HepG2 (cell line): ENCODE measurements at regions not wholly inside any gene's neighbourhood (a gene's known extent, or its start where the extent isn't known, plus 50 kb on each side); places are given as distances from the start of the nearest gene placed in this dataset.

Experiments used
- FOXJ3 ChIP-seq: sonication (generic); formaldehyde crosslinking; IDR thresholded peaks from 2 replicates; pipeline ENCODE4 v1.4.0; 2020; ENCODE audit warnings: missing genetic modification reagents, mild to moderate bottlenecking, borderline replicate concordance
- IRF1 ChIP-seq: sonication (generic); formaldehyde crosslinking; IDR thresholded peaks from 2 replicates; pipeline ENCODE4 v1.4.0; 2020; ENCODE audit warnings: low read depth, mild to moderate bottlenecking, missing genetic modification reagents
- JUND ChIP-seq: sonication (generic); formaldehyde crosslinking; IDR thresholded peaks from 2 replicates; pipeline ENCODE4 v1.8.0; 2022; ENCODE audit warnings: mild to moderate bottlenecking, missing genetic modification reagents
- KAT8 ChIP-seq: IDR thresholded peaks from 2 replicates; pipeline ENCODE4 v1.6.1; 2016; ENCODE audit warnings: missing genetic modification reagents, missing compliant biosample characterization
- MAFF ChIP-seq: IDR thresholded peaks from 2 replicates; pipeline ENCODE4 v1.6.1; 2011; ENCODE audit warnings: low read depth, low read length, improper control_type of control experiment
- MATR3 ChIP-seq: sonication (generic); formaldehyde crosslinking; IDR thresholded peaks from 2 replicates; pipeline ENCODE4 v1.4.0; 2020; ENCODE audit warnings: missing genetic modification reagents
- MAX ChIP-seq: IDR thresholded peaks from 2 replicates; pipeline ENCODE4 v1.6.1; 2012; ENCODE audit warnings: inconsistent platforms
- NR2F1 ChIP-seq, 2 experiments: fragments of 450-650 bp in 1 of 2; formaldehyde crosslinking in 1 of 2; IDR thresholded peaks; 2 replicates each; pipeline versions ENCODE4 v1.5.0 to v1.6.1; 2016 to 2020; ENCODE audit warnings: mild to moderate bottlenecking in 1 of 2, missing compliant biosample characterization in 1 of 2, missing genetic modification reagents in 1 of 2, moderate library complexity in 1 of 2
- RFX5 ChIP-seq: IDR thresholded peaks from 2 replicates; pipeline ENCODE4 v1.6.1; 2011; ENCODE audit warnings: low read depth, low read length, improper control_type of control experiment
- RNF219 ChIP-seq: sonication (generic); formaldehyde crosslinking; IDR thresholded peaks from 2 replicates; pipeline ENCODE4 v1.5.0; 2020; ENCODE audit warnings: mild to moderate bottlenecking, missing genetic modification reagents
- U2AF1 ChIP-seq: fragments of 200-400 bp; formaldehyde crosslinking; optimal IDR thresholded peaks from 2 replicates; pipeline ENCODE3; 2017; ENCODE audit warnings: mild to moderate bottlenecking, low read depth, low read length
- USF2 ChIP-seq, 2 experiments: sonication (generic) in 1 of 2; formaldehyde crosslinking in 1 of 2; IDR thresholded peaks; 2 replicates each; pipeline versions ENCODE4 v1.5.1 to v1.6.1; 2011 to 2020; ENCODE audit warnings: borderline replicate concordance in 1 of 2, low read depth in 1 of 2, low read length in 1 of 2, mild to moderate bottlenecking in 1 of 2, missing genetic modification reagents in 1 of 2, moderate library complexity in 1 of 2
- ZEB1 ChIP-seq: IDR thresholded peaks from 2 replicates; pipeline ENCODE4 v1.6.1; 2012; ENCODE audit warnings: mild to moderate bottlenecking, low read depth, inconsistent platforms; ENCODE audit not compliant: insufficient replicate concordance
- ZNF101 ChIP-seq: sonication (generic); formaldehyde crosslinking; IDR thresholded peaks from 2 replicates; pipeline ENCODE4 v1.4.0; 2020; ENCODE audit warnings: mild to moderate bottlenecking, low read depth, missing genetic modification reagents, borderline replicate concordance
- ZNF124 ChIP-seq: sonication (generic); formaldehyde crosslinking; IDR thresholded peaks from 2 replicates; pipeline ENCODE4 v1.4.0; 2020; ENCODE audit warnings: missing genetic modification reagents
- TF ChIP-seq, protein P1 (sequence below): sonication (generic); formaldehyde crosslinking; IDR thresholded peaks from 2 replicates; pipeline ENCODE4 v1.8.0; 2022; ENCODE audit warnings: mild to moderate bottlenecking, missing genetic modification reagents, borderline replicate concordance
- TF ChIP-seq, protein P2 (sequence below): sonication (generic); formaldehyde crosslinking; IDR thresholded peaks from 2 replicates; pipeline ENCODE4 v1.4.0; 2020; ENCODE audit warnings: mild to moderate bottlenecking, missing genetic modification reagents
- TF ChIP-seq, protein P3 (sequence below): sonication (generic); formaldehyde crosslinking; IDR thresholded peaks from 2 replicates; pipeline ENCODE4 v1.4.0; 2020; ENCODE audit warnings: low read depth, mild to moderate bottlenecking, missing genetic modification reagents

GRCh38 chr19:46943150-46943946 is 76.3 kb upstream of the NPAS1 start (continued):
- no peak for TF ChIP-seq FOXJ3 (CRISPR knock-in tag)
- TF ChIP-seq KAT8, result no peak
- peak; percentile 48 for TF ChIP-seq MAX
- no peak for TF ChIP-seq USF2 (IDR thresholded peaks at IDR 0.05; ENCODE audit: low read depth, low read length)
- no peak for TF ChIP-seq USF2 (CRISPR knock-in tag; IDR thresholded peaks at IDR 0.05; ENCODE audit: borderline replicate concordance)
- TF ChIP-seq, protein P1, sequence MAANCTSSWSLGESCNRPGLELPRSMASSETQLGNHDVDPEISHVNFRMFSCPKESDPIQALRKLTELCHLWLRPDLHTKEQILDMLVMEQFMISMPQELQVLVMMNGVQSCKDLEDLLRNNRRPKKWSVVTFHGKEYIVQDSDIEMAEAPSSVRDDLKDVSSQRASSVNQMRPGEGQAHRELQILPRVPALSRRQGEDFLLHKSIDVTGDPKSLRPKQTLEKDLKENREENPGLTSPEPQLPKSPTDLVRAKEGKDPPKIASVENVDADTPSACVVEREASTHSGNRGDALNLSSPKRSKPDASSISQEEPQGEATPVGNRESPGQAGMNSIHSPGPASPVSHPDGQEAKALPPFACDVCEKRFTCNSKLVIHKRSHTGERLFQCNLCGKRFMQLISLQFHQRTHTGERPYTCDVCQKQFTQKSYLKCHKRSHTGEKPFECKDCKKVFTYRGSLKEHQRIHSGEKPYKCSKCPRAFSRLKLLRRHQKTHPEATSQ (CRISPR knock-in tag), result no peak
- no peak for TF ChIP-seq IRF1 (CRISPR knock-in tag)
- no peak for TF ChIP-seq MAFF
- TF ChIP-seq ZNF101 (CRISPR knock-in tag), result no peak
- TF ChIP-seq MATR3 (CRISPR knock-in tag), result no peak
- peak; percentile 38 for TF ChIP-seq ZEB1
- TF ChIP-seq, protein P2, sequence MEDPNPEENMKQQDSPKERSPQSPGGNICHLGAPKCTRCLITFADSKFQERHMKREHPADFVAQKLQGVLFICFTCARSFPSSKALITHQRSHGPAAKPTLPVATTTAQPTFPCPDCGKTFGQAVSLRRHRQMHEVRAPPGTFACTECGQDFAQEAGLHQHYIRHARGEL, result no peak
- no peak for TF ChIP-seq ZNF124 (CRISPR knock-in tag)
- no peak for TF ChIP-seq JUND
- peak; percentile 83 for TF ChIP-seq RFX5
- no peak for TF ChIP-seq RNF219 (CRISPR knock-in tag)
- no peak for TF ChIP-seq U2AF1
- TF ChIP-seq, protein P3, sequence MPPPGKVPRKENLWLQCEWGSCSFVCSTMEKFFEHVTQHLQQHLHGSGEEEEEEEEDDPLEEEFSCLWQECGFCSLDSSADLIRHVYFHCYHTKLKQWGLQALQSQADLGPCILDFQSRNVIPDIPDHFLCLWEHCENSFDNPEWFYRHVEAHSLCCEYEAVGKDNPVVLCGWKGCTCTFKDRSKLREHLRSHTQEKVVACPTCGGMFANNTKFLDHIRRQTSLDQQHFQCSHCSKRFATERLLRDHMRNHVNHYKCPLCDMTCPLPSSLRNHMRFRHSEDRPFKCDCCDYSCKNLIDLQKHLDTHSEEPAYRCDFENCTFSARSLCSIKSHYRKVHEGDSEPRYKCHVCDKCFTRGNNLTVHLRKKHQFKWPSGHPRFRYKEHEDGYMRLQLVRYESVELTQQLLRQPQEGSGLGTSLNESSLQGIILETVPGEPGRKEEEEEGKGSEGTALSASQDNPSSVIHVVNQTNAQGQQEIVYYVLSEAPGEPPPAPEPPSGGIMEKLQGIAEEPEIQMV (CRISPR knock-in tag), result no peak
- no peak for TF ChIP-seq NR2F1 (CRISPR knock-in tag; IDR thresholded peaks at IDR 0.05)
